Vagina (tissue), 2 donors: ENCODE measurements at regions not wholly inside any gene's neighbourhood (a gene's known extent, or its start where the extent isn't known, plus 50 kb on each side); places are given as distances from the start of the nearest gene placed in this dataset.

Experiments
- POLR2A ChIP-seq, 2 donors: fragments of 450-650 bp; IDR thresholded peaks; one replicate each; pipeline ENCODE4 v1.6.1; 2017; ENCODE audit warnings: antibody characterized with exemption in 2 of 2, mild to moderate bottlenecking in 2 of 2, moderate library complexity in 2 of 2
- POLR2AphosphoS5 ChIP-seq, 2 donors: sonication (generic); formaldehyde crosslinking; IDR thresholded peaks; one replicate each; pipeline ENCODE4 v1.9.0; 2017; ENCODE audit warnings: antibody characterized with exemption in 2 of 2, mild to moderate bottlenecking in 2 of 2, low read depth in 1 of 2; ENCODE audit not compliant: insufficient read depth in 1 of 2
- TF ChIP-seq, protein P1 (sequence below), 3 experiments: fragments of 450-650 bp in 2 of 3; fragments of 200-600 bp in 1 of 3; sonication (generic) in 1 of 3; IDR thresholded peaks; one replicate each; pipeline ENCODE4 v1.5.1; 2017 to 2019; ENCODE audit warnings: antibody characterized with exemption in 3 of 3, mild to moderate bottlenecking in 2 of 3, moderate library complexity in 2 of 3

DNA sequence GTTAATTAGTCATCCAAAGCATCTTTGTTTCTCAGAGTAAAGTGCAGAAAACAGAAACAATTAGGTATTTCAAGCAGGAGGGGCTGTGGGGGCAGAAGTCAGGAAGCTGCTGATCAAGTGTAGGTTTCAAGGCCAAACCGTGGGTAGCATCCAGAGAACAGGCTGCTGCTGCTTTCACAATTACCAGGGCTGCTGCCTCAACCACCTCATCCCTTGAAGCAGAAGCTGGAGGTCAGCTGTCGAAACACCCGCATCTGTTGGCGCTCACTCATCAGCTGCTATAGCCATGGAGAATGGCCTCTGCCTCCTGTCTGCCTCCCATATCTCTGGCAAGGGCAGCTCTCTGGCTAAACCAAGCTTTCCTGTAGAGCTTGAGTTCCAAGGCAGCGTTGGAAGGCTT, 122.9 kb upstream of the OSMR start:
- TF ChIP-seq, protein P1, sequence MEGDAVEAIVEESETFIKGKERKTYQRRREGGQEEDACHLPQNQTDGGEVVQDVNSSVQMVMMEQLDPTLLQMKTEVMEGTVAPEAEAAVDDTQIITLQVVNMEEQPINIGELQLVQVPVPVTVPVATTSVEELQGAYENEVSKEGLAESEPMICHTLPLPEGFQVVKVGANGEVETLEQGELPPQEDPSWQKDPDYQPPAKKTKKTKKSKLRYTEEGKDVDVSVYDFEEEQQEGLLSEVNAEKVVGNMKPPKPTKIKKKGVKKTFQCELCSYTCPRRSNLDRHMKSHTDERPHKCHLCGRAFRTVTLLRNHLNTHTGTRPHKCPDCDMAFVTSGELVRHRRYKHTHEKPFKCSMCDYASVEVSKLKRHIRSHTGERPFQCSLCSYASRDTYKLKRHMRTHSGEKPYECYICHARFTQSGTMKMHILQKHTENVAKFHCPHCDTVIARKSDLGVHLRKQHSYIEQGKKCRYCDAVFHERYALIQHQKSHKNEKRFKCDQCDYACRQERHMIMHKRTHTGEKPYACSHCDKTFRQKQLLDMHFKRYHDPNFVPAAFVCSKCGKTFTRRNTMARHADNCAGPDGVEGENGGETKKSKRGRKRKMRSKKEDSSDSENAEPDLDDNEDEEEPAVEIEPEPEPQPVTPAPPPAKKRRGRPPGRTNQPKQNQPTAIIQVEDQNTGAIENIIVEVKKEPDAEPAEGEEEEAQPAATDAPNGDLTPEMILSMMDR (IDR thresholded peaks at IDR 0.05) = no peak
- TF ChIP-seq POLR2AphosphoS5 (IDR thresholded peaks at IDR 0.05; ENCODE audit: insufficient read depth in 1 of 2, low read depth in 1 of 2) = no peak
- TF ChIP-seq POLR2A (IDR thresholded peaks at IDR 0.05) = no peak
